Lower leg skin (tissue), 3 donors: ENCODE measurements at regions not wholly inside any gene's neighbourhood (a gene's known extent, or its start where the extent isn't known, plus 50 kb on each side); places are given as distances from the start of the nearest gene placed in this dataset.

Experiments
- POLR2A ChIP-seq, 2 donors: fragments of 450-650 bp; IDR thresholded peaks; one replicate each; pipeline ENCODE4 v1.6.1; 2016 to 2017; ENCODE audit warnings: antibody characterized with exemption in 2 of 2, mild to moderate bottlenecking in 1 of 2, moderate library complexity in 1 of 2
- TF ChIP-seq, protein P1 (sequence below), 3 donors: fragments of 450-650 bp; IDR thresholded peaks; one replicate each; pipeline ENCODE4 v1.5.1; 2016; ENCODE audit warnings: antibody characterized with exemption in 3 of 3, mild to moderate bottlenecking in 3 of 3, moderate library complexity in 2 of 3

DNA sequence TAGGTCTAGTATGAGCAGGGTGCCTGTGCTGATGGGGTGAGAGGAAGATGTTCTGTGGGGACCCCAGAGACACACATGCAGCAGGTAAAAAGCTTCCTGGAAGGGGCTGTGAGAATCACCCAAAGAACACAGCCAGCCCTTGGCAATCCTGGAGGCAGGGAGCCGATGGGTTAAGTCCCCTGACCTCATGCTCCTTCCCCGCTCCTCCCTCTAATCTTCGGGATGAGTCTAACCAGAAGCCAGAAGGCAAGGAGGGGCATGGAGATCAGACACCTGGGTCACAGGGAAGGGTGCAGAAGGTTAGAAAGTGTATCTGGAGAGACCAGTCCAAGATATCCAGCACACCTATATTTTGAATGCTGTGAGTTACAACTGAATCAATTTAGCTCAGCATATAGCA, 274.1 kb upstream of the PAPPA start:
- TF ChIP-seq, protein P1, sequence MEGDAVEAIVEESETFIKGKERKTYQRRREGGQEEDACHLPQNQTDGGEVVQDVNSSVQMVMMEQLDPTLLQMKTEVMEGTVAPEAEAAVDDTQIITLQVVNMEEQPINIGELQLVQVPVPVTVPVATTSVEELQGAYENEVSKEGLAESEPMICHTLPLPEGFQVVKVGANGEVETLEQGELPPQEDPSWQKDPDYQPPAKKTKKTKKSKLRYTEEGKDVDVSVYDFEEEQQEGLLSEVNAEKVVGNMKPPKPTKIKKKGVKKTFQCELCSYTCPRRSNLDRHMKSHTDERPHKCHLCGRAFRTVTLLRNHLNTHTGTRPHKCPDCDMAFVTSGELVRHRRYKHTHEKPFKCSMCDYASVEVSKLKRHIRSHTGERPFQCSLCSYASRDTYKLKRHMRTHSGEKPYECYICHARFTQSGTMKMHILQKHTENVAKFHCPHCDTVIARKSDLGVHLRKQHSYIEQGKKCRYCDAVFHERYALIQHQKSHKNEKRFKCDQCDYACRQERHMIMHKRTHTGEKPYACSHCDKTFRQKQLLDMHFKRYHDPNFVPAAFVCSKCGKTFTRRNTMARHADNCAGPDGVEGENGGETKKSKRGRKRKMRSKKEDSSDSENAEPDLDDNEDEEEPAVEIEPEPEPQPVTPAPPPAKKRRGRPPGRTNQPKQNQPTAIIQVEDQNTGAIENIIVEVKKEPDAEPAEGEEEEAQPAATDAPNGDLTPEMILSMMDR (IDR thresholded peaks at IDR 0.05): no peak
- no peak for TF ChIP-seq POLR2A (IDR thresholded peaks at IDR 0.05)
